Activated T-cell treated with anti-CD3 and anti-CD28 coated beads, Interleukin-2, amount 50 U/mL, for 48 hours (primary cell): ENCODE measurements at regions not wholly inside any gene's neighbourhood (a gene's known extent, or its start where the extent isn't known, plus 50 kb on each side); places are given as distances from the start of the nearest gene placed in this dataset.

ENCODE experiments used
- DNase-seq, 2 experiments: peaks; one replicate each; pipeline ENCODE4 v3.0.0-alpha.2; 2020

GRCh38 chr4:54497947-54498346 is 159.8 kb upstream of the KIT start:
- no peak for DNase-seq

GRCh38 chr4:54498661-54499111 is 159.1 kb upstream of the KIT start:
- DNase-seq = no peak

- DNase-seq = no peak
These were observed 158.3 kb upstream of the KIT start for GRCh38 chr4:54499308-54500074.

GRCh38 chr4:54505362-54505761 is 152.4 kb upstream of the KIT start:
- no peak for DNase-seq

GRCh38 chr4:54505996-54506395 is 151.8 kb upstream of the KIT start:
- DNase-seq = no peak

GRCh38 chr4:54509057-54509456 is 148.7 kb upstream of the KIT start:
- DNase-seq = no peak

- DNase-seq = no peak
These were observed 144.6 kb upstream of the KIT start for GRCh38 chr4:54513204-54513603.

- DNase-seq = no peak
These were observed 144.0 kb upstream of the KIT start for GRCh38 chr4:54513741-54514140.

GRCh38 chr4:54516556-54517215 is 141.1 kb upstream of the KIT start:
- DNase-seq = no peak

GRCh38 chr4:54517781-54518444 is 139.8 kb upstream of the KIT start:
- DNase-seq = no peak

GRCh38 chr4:54525602-54526001 is 132.2 kb upstream of the KIT start:
- DNase-seq = no peak

- DNase-seq = no peak
These were observed 131.2 kb upstream of the KIT start for GRCh38 chr4:54526560-54526959.

- no peak for DNase-seq
These were observed 130.2 kb upstream of the KIT start for GRCh38 chr4:54527532-54527931.

- DNase-seq = peak in 1 of 2 experiments; percentile 15
These were observed 118.2 kb upstream of the KIT start for GRCh38 chr4:54539500-54540029.

GRCh38 chr4:54540931-54541330 is 116.8 kb upstream of the KIT start:
- DNase-seq = no peak

GRCh38 chr4:54541426-54542118 is 116.2 kb upstream of the KIT start:
- DNase-seq = no peak

- no peak for DNase-seq
These were observed 115.7 kb upstream of the KIT start for GRCh38 chr4:54542119-54542438.

- DNase-seq = no peak
These were observed 115.2 kb upstream of the KIT start for GRCh38 chr4:54542540-54543041.

GRCh38 chr4:54543088-54543795 is 114.5 kb upstream of the KIT start:
- no peak for DNase-seq

- no peak for DNase-seq
These were observed 111.9 kb upstream of the KIT start for GRCh38 chr4:54545663-54546424.

- DNase-seq = peak in 1 of 2 experiments; percentile 14
These were observed 110.3 kb upstream of the KIT start for GRCh38 chr4:54547299-54548097.
